ENCODE measurements at regions not wholly inside any gene's neighbourhood (a gene's known extent, or its start where the extent isn't known, plus 50 kb on each side); places are given as distances from the start of the nearest gene placed in this dataset.
"Not testable (repeated sequence)": the region's sequence is repeated elsewhere in the genome, so short reads cannot be mapped to it uniquely, and the experiment has no call there.

- no peak for DNase-seq (ENCODE audit: low spot score)
- no peak overlapping the region for H3K27ac ChIP-seq
- TF ChIP-seq CTCF (IDR thresholded peaks at IDR 0.05), result no peak
- H3K4me3 ChIP-seq, result no peak overlapping the region
Measured at GRCh38 chr2:107475859-107476258, 350.8 kb upstream of the RGPD4 start.

GRCh38 chr2:107502539-107502938 is 324.2 kb upstream of the RGPD4 start:
- Histone ChIP-seq H3K27ac (no peak overlapping the region), H3K4me3 (no peak overlapping the region)
- no peak for TF ChIP-seq CTCF (IDR thresholded peaks at IDR 0.05)
- no peak for DNase-seq (ENCODE audit: low spot score)

GRCh38 chr2:107511970-107512789 is 314.5 kb upstream of the RGPD4 start:
- DNase-seq (ENCODE audit: low spot score), result no peak
- TF ChIP-seq CTCF (IDR thresholded peaks at IDR 0.05), result no peak
- Histone ChIP-seq H3K4me3 (no peak overlapping the region), H3K27ac (no peak overlapping the region)

GRCh38 chr2:107525406-107525805 is 301.3 kb upstream of the RGPD4 start:
- H3K4me3 ChIP-seq, result no peak overlapping the region
- TF ChIP-seq CTCF (IDR thresholded peaks at IDR 0.05), result no peak
- no peak overlapping the region for H3K27ac ChIP-seq
- DNase-seq (ENCODE audit: low spot score), result no peak

GRCh38 chr2:107529146-107529545 is 297.5 kb upstream of the RGPD4 start:
- no peak for DNase-seq (ENCODE audit: low spot score)
- H3K27ac ChIP-seq, result no peak overlapping the region
- no peak overlapping the region for H3K4me3 ChIP-seq
- no peak for TF ChIP-seq CTCF (IDR thresholded peaks at IDR 0.05)

- no peak for TF ChIP-seq CTCF (IDR thresholded peaks at IDR 0.05)
- no peak overlapping the region for H3K27ac ChIP-seq
- H3K4me3 ChIP-seq, result no peak overlapping the region
- no peak for DNase-seq (ENCODE audit: low spot score)
Measured at GRCh38 chr2:107530046-107530445, 296.6 kb upstream of the RGPD4 start.

- DNase-seq (ENCODE audit: low spot score), result no peak
- no peak overlapping the region for H3K27ac ChIP-seq
- H3K4me3 ChIP-seq, result no peak overlapping the region
- TF ChIP-seq CTCF (IDR thresholded peaks at IDR 0.05), result no peak
Measured at GRCh38 chr2:107534926-107535325, 291.8 kb upstream of the RGPD4 start.

- H3K4me3 ChIP-seq; DNase-seq (ENCODE audit: low spot score); H3K27ac ChIP-seq: not testable (repeated sequence)
Measured at GRCh38 chr2:107535905-107536689, 290.6 kb upstream of the RGPD4 start.
